CD4-positive, alpha-beta T cell (primary cell): ENCODE measurements at regions not wholly inside any gene's neighbourhood (a gene's known extent, or its start where the extent isn't known, plus 50 kb on each side); places are given as distances from the start of the nearest gene placed in this dataset.

Source experiments
- ATAC-seq: fragments of 200-7000 bp; cut with Tn5 transposase; one replicate; pipeline ENCODE4 v1.10.0; 2022; ENCODE audit warnings: mild to moderate bottlenecking; ENCODE audit not compliant: poor library complexity
- CTCF ChIA-PET: fragments of 350-600 bp; sonication (Branson Sonifier 250); formaldehyde crosslinking; loops from one replicate; lab custom pipeline; 2021; ENCODE audit warnings: antibody characterized with exemption, inconsistent platforms; lab: Charles Lee
- POLR2A ChIA-PET: fragments of 350-600 bp; sonication (Branson Sonifier 250); formaldehyde crosslinking; loops from one replicate; lab custom pipeline; 2021; ENCODE audit warnings: antibody characterized with exemption, inconsistent platforms; lab: Charles Lee
- DNase-seq, 14 experiments: peaks; one replicate each; pipeline ENCODE4 v3.0.0-alpha.2; 2013 to 2020; ENCODE audit warnings: mixed read lengths in 2 of 14
- H3K27ac ChIP-seq, 2 donors: one replicate each; pipeline versions ENCODE4 v1.5.1 to v1.7.0; 2013; ENCODE audit warnings: low read length in 2 of 2, low read depth in 1 of 2, mild to moderate bottlenecking in 1 of 2
- H3K27me3 ChIP-seq, 2 experiments: 1 replicate in 1 of 2; 2 replicates in 1 of 2; pipeline versions ENCODE4 v1.6.1 to v1.7.0; 2013; ENCODE audit warnings: low read length in 2 of 2, control low read depth in 1 of 2, mild to moderate bottlenecking in 1 of 2, moderate library complexity in 1 of 2; ENCODE audit not compliant: insufficient read depth in 2 of 2, control insufficient read depth in 1 of 2
- H3K36me3 ChIP-seq: one replicate; pipeline ENCODE4 v1.6.1; 2013; ENCODE audit warnings: low read length, control low read depth; ENCODE audit not compliant: insufficient read depth
- H3K4me1 ChIP-seq: one replicate; pipeline ENCODE4 v1.6.1; 2013; ENCODE audit warnings: low read length, control low read depth; ENCODE audit not compliant: insufficient read depth
- H3K4me3 ChIP-seq: one replicate; pipeline ENCODE4 v1.5.1; 2013; ENCODE audit warnings: mild to moderate bottlenecking, low read length, moderate library complexity
- H3K9me3 ChIP-seq, 2 experiments: 1 replicate in 1 of 2; 2 replicates in 1 of 2; pipeline versions ENCODE4 v1.6.1 to v1.7.0; 2013; ENCODE audit warnings: low read length in 2 of 2, mild to moderate bottlenecking in 2 of 2, control low read depth in 1 of 2, moderate library complexity in 1 of 2; ENCODE audit not compliant: control insufficient read depth in 1 of 2, insufficient read depth in 1 of 2
- H3K27ac Mint-ChIP-seq: one replicate; pipeline ENCODE4 v1.8.0; 2020; ENCODE audit warnings: mixed read lengths
- H3K27me3 Mint-ChIP-seq: one replicate; pipeline ENCODE4 v1.8.0; 2021; ENCODE audit warnings: mixed read lengths
- H3K36me3 Mint-ChIP-seq: one replicate; pipeline ENCODE4 v1.8.0; 2021; ENCODE audit warnings: low read depth, mixed read lengths
- H3K4me1 Mint-ChIP-seq: one replicate; pipeline ENCODE4 v1.8.0; 2021; ENCODE audit warnings: low read depth, mixed read lengths
- H3K4me3 Mint-ChIP-seq: one replicate; pipeline ENCODE4 v1.8.0; 2020; ENCODE audit warnings: mild to moderate bottlenecking, mixed read lengths
- H3K9me3 Mint-ChIP-seq: one replicate; pipeline ENCODE4 v1.8.0; 2020; ENCODE audit warnings: mixed read lengths
- CTCF ChIP-seq: fragments of 200-600 bp; IDR thresholded peaks from one replicate; pipeline ENCODE4 v1.8.0; 2022; ENCODE audit warnings: antibody characterized with exemption, mild to moderate bottlenecking
- intact Hi-C, 2 experiments: fragments of 100-400 bp; cut with DNase I in 1 of 2; cut with micrococcal nuclease in 1 of 2; formaldehyde crosslinking; loops; one replicate each; pipeline versions ENCODE4 v1.15.1 to v1.9.0; 2023 to 2025; cut with DNase I, micrococcal nuclease

- ChIA-PET CTCF (interaction anchor here (1.1 kb wide), 1 partner anchor 12 kb away, joined by 3 read pairs; no protein-coding TSS in a partner anchor), POLR2A (no interaction called here)
- peaks cover 4% of the 10 kb centered on the region for H3K4me1 ChIP-seq
- H3K27me3 Mint-ChIP-seq = peaks cover 14% of the 10 kb centered on the region
- TF ChIP-seq CTCF = peak; percentile 80
- peak; percentile 82 for ATAC-seq
- H3K36me3 Mint-ChIP-seq = no peaks in the 10 kb centered on the region
- intact Hi-C loops = loop anchor here in 1 of 2 experiments (2.0 to 5.0 kb wide), 2 partner anchors 706 to 829 kb away; no protein-coding TSS in a partner anchor
- no peak overlapping the region for H3K27ac ChIP-seq
- no peak overlapping the region for H3K27ac Mint-ChIP-seq
- no peaks in the 10 kb centered on the region for H3K27me3 ChIP-seq
- no peak overlapping the region for H3K4me3 ChIP-seq
- H3K4me1 Mint-ChIP-seq = peaks cover 5% of the 10 kb centered on the region
- H3K9me3 ChIP-seq = no peaks in the 10 kb centered on the region
- peak; percentile 20 to 69 (median 44) for DNase-seq
- H3K9me3 Mint-ChIP-seq = no peaks in the 10 kb centered on the region
- H3K36me3 ChIP-seq = no peaks in the 10 kb centered on the region
- no peak overlapping the region for H3K4me3 Mint-ChIP-seq
These were observed 103.0 kb upstream of the VEPH1 start for GRCh38 chr3:157606011-157606851.

GRCh38 chr3:157605356-157605755 is 102.1 kb upstream of the VEPH1 start:
- H3K36me3 ChIP-seq = no peaks in the 10 kb centered on the region
- intact Hi-C loops = loop anchor here in 1 of 2 experiments (5.0 kb wide), 1 partner anchor 707 kb away; no protein-coding TSS in a partner anchor
- no peak overlapping the region for H3K4me3 ChIP-seq
- ATAC-seq (no peak), DNase-seq (no peak)
- Mint-ChIP-seq H3K4me1 (peaks cover 5% of the 10 kb centered on the region), H3K4me3 (no peak overlapping the region), H3K27me3 (peaks cover 19% of the 10 kb centered on the region), H3K36me3 (no peaks in the 10 kb centered on the region), H3K9me3 (no peaks in the 10 kb centered on the region), H3K27ac (no peak overlapping the region)
- no peaks in the 10 kb centered on the region for H3K27me3 ChIP-seq
- ChIA-PET POLR2A (no interaction called here), CTCF (interaction anchor here (0.5 kb wide), 1 partner anchor 1447 kb away, joined by 4 read pairs; no protein-coding TSS in a partner anchor)
- no peaks in the 10 kb centered on the region for H3K9me3 ChIP-seq
- TF ChIP-seq CTCF = no peak
- peaks cover 4% of the 10 kb centered on the region for H3K4me1 ChIP-seq
- H3K27ac ChIP-seq = no peak overlapping the region

- Mint-ChIP-seq H3K4me1 (peaks cover 5% of the 10 kb centered on the region), H3K27me3 (peaks cover 19% of the 10 kb centered on the region), H3K36me3 (no peaks in the 10 kb centered on the region), H3K4me3 (no peak overlapping the region), H3K27ac (no peak overlapping the region), H3K9me3 (no peaks in the 10 kb centered on the region)
- CTCF ChIA-PET = no interaction called here
- intact Hi-C loops = no loop called here
- no peaks in the 10 kb centered on the region for H3K36me3 ChIP-seq
- TF ChIP-seq CTCF = no peak
- DNase-seq (no peak), ATAC-seq (no peak)
- peaks cover 4% of the 10 kb centered on the region for H3K4me1 ChIP-seq
- POLR2A ChIA-PET = no interaction called here
- H3K27ac ChIP-seq = no peak overlapping the region
- H3K9me3 ChIP-seq = no peaks in the 10 kb centered on the region
- no peaks in the 10 kb centered on the region for H3K27me3 ChIP-seq
- H3K4me3 ChIP-seq = no peak overlapping the region
These were observed 99.2 kb upstream of the VEPH1 start for GRCh38 chr3:157602424-157602823.
